Naive thymus-derived CD4-positive, alpha-beta T cell (primary cell): ENCODE measurements at regions not wholly inside any gene's neighbourhood (a gene's known extent, or its start where the extent isn't known, plus 50 kb on each side); places are given as distances from the start of the nearest gene placed in this dataset.

Experiments
- ATAC-seq: fragments of 150-1000 bp; cut with Tn5 transposase; 2 replicates; pipeline ENCODE4 v1.10.0; 2021; ENCODE audit warnings: mild to moderate bottlenecking, moderate library complexity
- CTCF ChIA-PET: fragments of 350-600 bp; sonication (Branson Sonifier 250); formaldehyde crosslinking; loops from one replicate; lab custom pipeline; 2021; ENCODE audit warnings: antibody characterized with exemption; lab: Charles Lee
- POLR2A ChIA-PET: fragments of 350-600 bp; sonication (Branson Sonifier 250); formaldehyde crosslinking; loops from one replicate; lab custom pipeline; 2021; ENCODE audit warnings: antibody characterized with exemption, inconsistent platforms; lab: Charles Lee
- DNase-seq, 9 donors: peaks; one replicate each; pipeline versions ENCODE4 v3.0.0 to v3.0.0-alpha.2; 2020 to 2022; ENCODE audit warnings: mixed read lengths in 1 of 9
- H3K27ac ChIP-seq: one replicate; pipeline ENCODE4 v1.7.0; 2013; ENCODE audit warnings: mild to moderate bottlenecking, low read depth, low read length, moderate library complexity
- H3K27me3 ChIP-seq, 2 donors: one replicate each; pipeline ENCODE4 v1.7.0; 2013; ENCODE audit warnings: low read length in 2 of 2, mild to moderate bottlenecking in 2 of 2, moderate library complexity in 2 of 2; ENCODE audit not compliant: control insufficient read depth in 2 of 2, insufficient read depth in 2 of 2
- H3K36me3 ChIP-seq, 3 experiments: 1 replicate in 2 of 3; 2 replicates in 1 of 3; pipeline ENCODE4 v1.7.0; 2013; ENCODE audit warnings: low read length in 3 of 3, mild to moderate bottlenecking in 3 of 3, moderate library complexity in 1 of 3; ENCODE audit not compliant: insufficient read depth in 3 of 3, control insufficient read depth in 2 of 3
- H3K4me1 ChIP-seq, 2 donors: one replicate each; pipeline ENCODE4 v1.7.0; 2013; ENCODE audit warnings: low read length in 2 of 2, mild to moderate bottlenecking in 2 of 2, moderate library complexity in 1 of 2; ENCODE audit not compliant: control insufficient read depth in 2 of 2, insufficient read depth in 2 of 2
- H3K4me3 ChIP-seq: 2 replicates; pipeline ENCODE4 v1.7.0; 2013; ENCODE audit warnings: mild to moderate bottlenecking, low read length
- H3K9me3 ChIP-seq, 3 experiments: 1 replicate in 2 of 3; 2 replicates in 1 of 3; pipeline ENCODE4 v1.7.0; 2013; ENCODE audit warnings: low read length in 3 of 3; ENCODE audit not compliant: control insufficient read depth in 2 of 3
- H3K27ac Mint-ChIP-seq, 9 donors: one replicate each; pipeline ENCODE4 v1.8.0; 2020 to 2022; ENCODE audit warnings: mixed read lengths in 9 of 9, mild to moderate bottlenecking in 8 of 9, moderate library complexity in 5 of 9, inconsistent platforms in 2 of 9
- H3K27me3 Mint-ChIP-seq, 5 donors: one replicate each; pipeline ENCODE4 v1.8.0; 2021 to 2022; ENCODE audit warnings: mixed read lengths in 5 of 5, mild to moderate bottlenecking in 1 of 5
- H3K36me3 Mint-ChIP-seq, 5 donors: one replicate each; pipeline ENCODE4 v1.8.0; 2020 to 2022; ENCODE audit warnings: mixed read lengths in 5 of 5, mild to moderate bottlenecking in 3 of 5, inconsistent platforms in 1 of 5
- H3K4me1 Mint-ChIP-seq, 7 donors: one replicate each; pipeline ENCODE4 v1.8.0; 2020 to 2022; ENCODE audit warnings: mixed read lengths in 7 of 7, mild to moderate bottlenecking in 3 of 7, inconsistent platforms in 1 of 7
- H3K4me3 Mint-ChIP-seq, 10 donors: one replicate each; pipeline ENCODE4 v1.8.0; 2020 to 2022; ENCODE audit warnings: mild to moderate bottlenecking in 10 of 10, mixed read lengths in 10 of 10, moderate library complexity in 6 of 10, inconsistent platforms in 2 of 10
- H3K9me3 Mint-ChIP-seq, 11 donors: one replicate each; pipeline ENCODE4 v1.8.0; 2020 to 2022; ENCODE audit warnings: mixed read lengths in 11 of 11, mild to moderate bottlenecking in 4 of 11, inconsistent platforms in 1 of 11, moderate library complexity in 1 of 11
- intact Hi-C, 2 donors: fragments of 100-400 bp; cut with micrococcal nuclease; formaldehyde crosslinking; loops; one replicate each; pipeline ENCODE4 v1.15.1; 2023

- H3K36me3 ChIP-seq, result no peaks in the 10 kb centered on the region
- H3K4me1 ChIP-seq, result no peaks in the 10 kb centered on the region
- Mint-ChIP-seq H3K27me3 (peaks cover 0 to 27% (median 9%) of the 10 kb centered on the region in 5 donors), H3K4me1 (peaks cover 0 to 4% (median 0%) of the 10 kb centered on the region in 7 donors), H3K9me3 (peaks cover 0 to 3% (median 0%) of the 10 kb centered on the region in 11 donors), H3K4me3 (no peak overlapping the region), H3K27ac (no peak overlapping the region), H3K36me3 (no peaks in the 10 kb centered on the region)
- no peak for DNase-seq
- H3K9me3 ChIP-seq, result no peaks in the 10 kb centered on the region
- ChIA-PET POLR2A (no interaction called here), CTCF (no interaction called here)
- intact Hi-C loops, result no loop called here
- no peak for ATAC-seq
- no peaks in the 10 kb centered on the region for H3K27me3 ChIP-seq
- no peak overlapping the region for H3K4me3 ChIP-seq
- H3K27ac ChIP-seq, result no peak overlapping the region
These were observed 1485.7 kb downstream of the BRD1 start for GRCh38 chr22:48342016-48342415.

GRCh38 chr22:48340727-48341709, 1486.7 kb downstream of the BRD1 start:
- Mint-ChIP-seq H3K36me3 (no peaks in the 10 kb centered on the region), H3K9me3 (peaks cover 0 to 3% (median 0%) of the 10 kb centered on the region in 11 donors), H3K27me3 (peaks cover 0 to 27% (median 9%) of the 10 kb centered on the region in 5 donors), H3K4me3 (no peak overlapping the region), H3K27ac (no peak overlapping the region), H3K4me1 (peaks cover 0 to 4% (median 0%) of the 10 kb centered on the region in 7 donors)
- ChIA-PET CTCF (no interaction called here), POLR2A (no interaction called here)
- no peak overlapping the region for H3K4me3 ChIP-seq
- no peak for DNase-seq
- H3K27me3 ChIP-seq, result no peaks in the 10 kb centered on the region
- H3K27ac ChIP-seq, result no peak overlapping the region
- intact Hi-C loops, result no loop called here
- H3K9me3 ChIP-seq, result no peaks in the 10 kb centered on the region
- no peaks in the 10 kb centered on the region for H3K4me1 ChIP-seq
- ATAC-seq, result no peak
- H3K36me3 ChIP-seq, result no peaks in the 10 kb centered on the region

- Mint-ChIP-seq H3K27ac (no peak overlapping the region), H3K4me1 (peaks cover 0 to 4% (median 0%) of the 10 kb centered on the region in 7 donors), H3K4me3 (no peak overlapping the region), H3K9me3 (peaks cover 0 to 3% (median 0%) of the 10 kb centered on the region in 11 donors), H3K36me3 (no peaks in the 10 kb centered on the region), H3K27me3 (peaks cover 0 to 27% (median 9%) of the 10 kb centered on the region in 5 donors)
- Histone ChIP-seq H3K4me1 (no peaks in the 10 kb centered on the region), H3K4me3 (no peak overlapping the region), H3K27me3 (no peaks in the 10 kb centered on the region), H3K9me3 (no peaks in the 10 kb centered on the region), H3K36me3 (no peaks in the 10 kb centered on the region), H3K27ac (no peak overlapping the region)
- ATAC-seq, result no peak
- intact Hi-C loops, result no loop called here
- POLR2A ChIA-PET, result no interaction called here
- no peak for DNase-seq
- CTCF ChIA-PET, result no interaction called here
These were observed 1487.5 kb downstream of the BRD1 start for GRCh38 chr22:48340191-48340590.

GRCh38 chr22:48338793-48339705, 1488.6 kb downstream of the BRD1 start:
- no peaks in the 10 kb centered on the region for H3K36me3 Mint-ChIP-seq
- POLR2A ChIA-PET, result no interaction called here
- H3K9me3 Mint-ChIP-seq, result peaks cover 0 to 3% (median 0%) of the 10 kb centered on the region in 11 donors
- peaks cover 0 to 4% (median 0%) of the 10 kb centered on the region in 7 donors for H3K4me1 Mint-ChIP-seq
- intact Hi-C loops, result no loop called here
- H3K4me3 Mint-ChIP-seq, result no peak overlapping the region
- no peak for ATAC-seq
- Histone ChIP-seq H3K27ac (no peak overlapping the region), H3K4me3 (no peak overlapping the region), H3K4me1 (no peaks in the 10 kb centered on the region), H3K36me3 (no peaks in the 10 kb centered on the region), H3K27me3 (no peaks in the 10 kb centered on the region), H3K9me3 (no peaks in the 10 kb centered on the region)
- no peak for DNase-seq
- peaks cover 0 to 27% (median 9%) of the 10 kb centered on the region in 5 donors for H3K27me3 Mint-ChIP-seq
- H3K27ac Mint-ChIP-seq, result no peak overlapping the region
- CTCF ChIA-PET, result no interaction called here

GRCh38 chr22:48337957-48338792, 1489.5 kb downstream of the BRD1 start:
- no peaks in the 10 kb centered on the region for H3K27me3 ChIP-seq
- Mint-ChIP-seq H3K36me3 (no peaks in the 10 kb centered on the region), H3K4me1 (peaks cover 0 to 4% (median 0%) of the 10 kb centered on the region in 7 donors), H3K27me3 (peaks cover 0 to 27% (median 9%) of the 10 kb centered on the region in 5 donors), H3K27ac (no peak overlapping the region), H3K4me3 (no peak overlapping the region), H3K9me3 (peaks cover 0 to 3% (median 0%) of the 10 kb centered on the region in 11 donors)
- H3K36me3 ChIP-seq, result no peaks in the 10 kb centered on the region
- intact Hi-C loops, result no loop called here
- H3K4me1 ChIP-seq, result no peaks in the 10 kb centered on the region
- ChIA-PET CTCF (no interaction called here), POLR2A (no interaction called here)
- no peak overlapping the region for H3K4me3 ChIP-seq
- no peak for DNase-seq
- no peaks in the 10 kb centered on the region for H3K9me3 ChIP-seq
- no peak overlapping the region for H3K27ac ChIP-seq
- peak; percentile 13 for ATAC-seq
